Iris pigment epithelial cell (primary cell): ENCODE measurements at regions not wholly inside any gene's neighbourhood (a gene's known extent, or its start where the extent isn't known, plus 50 kb on each side); places are given as distances from the start of the nearest gene placed in this dataset.

Experiments used
- DNase-seq: peaks from one replicate; pipeline ENCODE4 v3.0.0-alpha.2; 2011; ENCODE audit warnings: low read depth

GRCh38 chr2:121969166-121969565 is 213.7 kb downstream of the TSN start:
- no peak for DNase-seq

GRCh38 chr2:121969766-121970639 is 214.6 kb downstream of the TSN start:
- DNase-seq: no peak

- DNase-seq: no peak
Observed at GRCh38 chr2:121972203-121972602, 216.8 kb downstream of the TSN start.

GRCh38 chr2:121974897-121975661 is 219.6 kb downstream of the TSN start:
- peak; percentile 66 for DNase-seq

- DNase-seq: no peak
Observed at GRCh38 chr2:121976926-121977325, 221.5 kb downstream of the TSN start.

DNA sequence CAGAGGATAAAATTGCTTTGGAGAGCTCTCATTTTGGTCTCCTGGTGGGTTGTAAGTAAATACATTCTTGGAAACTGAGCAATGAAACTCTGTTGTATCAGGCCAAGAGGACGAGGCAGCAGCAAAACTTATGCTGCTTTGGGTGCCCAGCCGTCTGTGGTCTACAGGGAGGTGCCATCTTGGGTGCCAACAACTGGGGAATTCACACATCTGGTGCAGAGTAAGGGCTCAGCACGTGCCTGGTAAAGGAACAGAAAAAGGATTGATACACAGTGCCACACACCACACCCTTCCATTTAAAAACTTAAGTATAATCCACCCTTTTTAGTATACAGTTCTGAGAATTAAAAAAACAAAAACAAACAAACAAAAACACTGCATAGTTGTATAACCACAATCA is 221.9 kb downstream of the TSN start:
- no peak for DNase-seq

DNA sequence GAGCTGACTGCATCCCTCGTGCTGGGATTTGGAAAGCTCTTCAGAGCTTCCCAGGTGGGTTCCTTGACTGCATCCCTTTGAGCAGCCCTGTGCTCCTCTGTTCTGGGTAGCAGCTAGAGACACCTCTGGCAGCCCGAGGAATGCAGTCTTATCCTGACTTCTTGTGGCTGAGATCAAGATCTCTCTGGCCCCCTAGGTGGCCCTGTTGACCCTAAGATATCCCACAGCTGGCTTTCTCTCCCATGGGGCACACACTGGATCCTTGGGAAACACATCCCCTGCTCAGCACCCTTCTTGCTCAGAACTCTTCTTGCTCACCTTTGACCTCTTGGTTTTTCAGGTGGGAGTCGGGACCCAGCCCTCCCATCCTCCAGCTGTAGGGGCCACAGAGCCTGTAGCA is 237.2 kb downstream of the TSN start:
- no peak for DNase-seq

DNA sequence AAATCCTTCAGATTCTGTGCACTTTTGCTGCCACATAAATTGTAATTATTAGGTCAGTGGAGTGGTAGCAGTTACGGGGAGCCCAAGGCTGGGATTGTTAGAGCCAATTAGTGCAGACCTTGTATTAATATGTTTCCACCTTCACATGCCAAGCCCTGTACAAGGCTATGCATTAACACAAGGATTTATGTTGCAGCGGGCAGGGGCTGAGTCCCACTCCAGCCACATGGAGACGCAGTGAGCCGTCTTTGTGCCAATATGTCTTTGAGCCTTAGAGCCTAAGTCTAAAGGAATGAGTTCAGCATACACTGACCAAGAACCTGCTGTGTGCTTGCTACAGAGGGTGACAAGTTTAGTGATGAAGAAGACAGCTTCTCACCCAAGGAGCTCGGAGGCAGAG is 238.2 kb downstream of the TSN start:
- no peak for DNase-seq

DNA sequence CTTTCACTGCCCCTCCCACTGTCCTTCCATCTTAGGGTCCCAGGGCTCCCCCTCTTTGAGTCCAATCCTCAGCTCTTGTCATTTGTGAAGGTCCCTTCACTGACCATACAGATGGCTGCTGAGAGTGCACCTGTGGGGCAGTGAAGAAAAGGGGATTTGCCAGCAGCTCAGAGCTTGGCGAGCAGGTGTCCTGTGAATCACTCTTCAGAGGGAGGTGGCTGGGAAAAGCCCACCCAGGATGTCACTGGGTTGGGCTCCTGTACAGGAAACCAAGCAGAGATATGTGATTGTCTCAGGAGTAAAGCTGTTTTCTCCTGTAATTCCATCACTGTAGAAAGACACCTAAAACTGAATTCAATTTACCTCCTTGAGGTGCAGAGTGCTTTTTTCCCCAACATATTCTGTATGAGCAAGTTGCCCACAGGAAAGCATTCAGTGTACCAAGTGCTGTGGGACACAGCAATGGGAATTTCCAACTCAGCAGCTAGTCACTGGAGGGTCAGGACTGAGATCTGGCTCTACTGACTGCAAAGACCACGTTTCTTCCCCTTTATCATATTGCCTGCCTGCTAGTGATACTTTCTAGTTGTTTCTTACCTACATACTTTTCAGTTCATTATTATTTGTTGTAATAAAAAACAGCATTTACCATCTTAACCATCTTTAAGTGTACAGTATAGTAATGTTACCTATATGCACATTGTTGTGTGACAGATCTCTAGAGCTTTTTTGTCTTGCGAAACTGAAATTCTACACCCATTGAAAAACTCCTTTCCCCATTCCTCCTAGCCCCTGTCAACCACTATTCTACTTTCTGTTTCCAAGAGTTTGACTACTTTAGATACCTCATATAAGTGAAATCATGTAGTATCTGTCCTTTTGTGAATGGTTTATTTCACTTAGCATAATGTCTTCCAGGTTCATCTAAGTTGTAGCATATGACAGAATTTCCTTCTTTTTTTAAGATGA is 239.1 kb downstream of the TSN start:
- DNase-seq: no peak

- no peak for DNase-seq
Observed at GRCh38 chr2:121998751-121999150, 243.3 kb downstream of the TSN start.

DNA sequence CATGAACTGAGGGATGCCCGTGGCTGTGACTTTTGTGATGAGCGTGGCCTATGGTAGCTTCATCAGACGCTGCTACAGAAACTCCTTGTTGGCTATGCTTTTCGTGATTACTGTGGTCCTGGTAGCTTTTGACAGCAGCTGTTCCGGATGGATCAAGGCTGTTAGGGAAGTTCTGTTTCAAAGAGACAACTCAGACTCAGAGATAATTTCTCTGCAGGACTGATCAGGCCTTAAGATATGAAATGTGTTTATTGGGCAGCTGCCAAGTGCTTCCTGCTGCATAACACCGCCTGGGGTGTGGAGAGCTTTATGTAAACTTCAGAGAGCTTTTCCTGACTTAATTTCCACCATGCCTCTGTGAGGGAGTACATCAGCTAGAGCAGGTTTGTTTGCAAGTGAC is 243.8 kb downstream of the TSN start:
- peak; percentile 44 for DNase-seq

DNA sequence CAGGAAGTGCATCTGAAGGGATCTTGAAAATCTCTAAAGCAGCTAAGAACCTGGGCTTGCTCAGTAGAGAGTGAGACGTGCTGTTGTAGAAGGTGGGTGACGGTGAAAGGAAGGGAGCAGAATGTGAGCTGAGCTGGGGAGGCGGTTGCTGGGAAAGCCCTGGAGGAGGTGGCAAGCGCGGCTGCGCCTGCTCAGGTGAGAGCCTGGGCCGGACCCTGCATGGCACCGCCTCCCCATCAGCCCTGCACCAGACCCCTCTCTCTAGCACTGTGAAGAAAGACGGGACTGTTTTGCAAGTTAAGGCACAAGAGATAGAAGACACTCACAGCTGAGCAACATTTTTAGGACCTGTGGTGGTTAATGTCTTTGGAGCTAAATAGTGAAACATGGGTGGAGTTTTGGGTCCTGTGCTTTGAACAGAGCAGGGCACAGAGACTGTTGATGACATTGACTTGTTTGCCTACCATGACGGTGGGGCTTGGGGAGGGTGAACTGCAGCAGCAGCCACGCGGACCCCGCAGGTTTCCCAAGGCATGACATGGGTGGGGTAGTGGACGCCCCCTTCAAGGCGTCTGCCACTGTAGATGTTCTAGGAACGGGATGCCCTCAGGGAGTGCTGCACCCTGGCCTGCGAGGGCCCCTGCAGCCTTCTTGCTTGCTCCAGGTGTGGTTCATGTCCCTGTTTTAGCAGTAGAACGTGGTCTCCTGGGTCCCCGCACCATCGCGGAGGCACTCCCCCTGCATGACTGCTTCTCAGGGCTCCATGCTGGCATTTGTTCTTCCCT is 245.3 kb downstream of the TSN start:
- no peak for DNase-seq

DNA sequence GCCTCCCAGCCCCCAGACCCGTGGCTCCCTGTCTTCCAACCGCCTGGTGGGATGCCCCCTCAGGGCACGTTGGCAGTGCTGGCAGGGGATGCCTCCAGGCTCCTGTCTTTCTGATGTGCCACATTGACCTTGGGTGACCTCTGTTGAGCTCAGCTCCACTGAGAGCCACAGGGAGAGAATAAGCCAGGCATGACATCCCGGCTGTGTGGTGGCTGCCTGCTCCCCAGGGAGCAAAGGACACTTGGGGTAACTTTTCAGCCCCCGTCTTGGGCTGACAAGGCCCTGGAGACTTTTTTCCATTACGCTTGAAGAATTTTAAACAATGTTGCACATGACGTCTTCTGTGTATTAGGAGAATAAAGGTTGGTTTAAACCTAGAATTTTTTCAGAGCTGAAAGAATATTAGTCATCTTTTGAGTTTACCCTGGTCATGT is 246.0 kb downstream of the TSN start:
- DNase-seq: peak; percentile 5

- DNase-seq: no peak
Observed at GRCh38 chr2:122003196-122003940, 247.9 kb downstream of the TSN start.

- no peak for DNase-seq
Observed at GRCh38 chr2:122007126-122007525, 251.7 kb downstream of the TSN start.

- DNase-seq: no peak
Observed at GRCh38 chr2:122007577-122007976, 252.1 kb downstream of the TSN start.

- DNase-seq: no peak
Observed at GRCh38 chr2:122009561-122009960, 254.1 kb downstream of the TSN start.

DNA sequence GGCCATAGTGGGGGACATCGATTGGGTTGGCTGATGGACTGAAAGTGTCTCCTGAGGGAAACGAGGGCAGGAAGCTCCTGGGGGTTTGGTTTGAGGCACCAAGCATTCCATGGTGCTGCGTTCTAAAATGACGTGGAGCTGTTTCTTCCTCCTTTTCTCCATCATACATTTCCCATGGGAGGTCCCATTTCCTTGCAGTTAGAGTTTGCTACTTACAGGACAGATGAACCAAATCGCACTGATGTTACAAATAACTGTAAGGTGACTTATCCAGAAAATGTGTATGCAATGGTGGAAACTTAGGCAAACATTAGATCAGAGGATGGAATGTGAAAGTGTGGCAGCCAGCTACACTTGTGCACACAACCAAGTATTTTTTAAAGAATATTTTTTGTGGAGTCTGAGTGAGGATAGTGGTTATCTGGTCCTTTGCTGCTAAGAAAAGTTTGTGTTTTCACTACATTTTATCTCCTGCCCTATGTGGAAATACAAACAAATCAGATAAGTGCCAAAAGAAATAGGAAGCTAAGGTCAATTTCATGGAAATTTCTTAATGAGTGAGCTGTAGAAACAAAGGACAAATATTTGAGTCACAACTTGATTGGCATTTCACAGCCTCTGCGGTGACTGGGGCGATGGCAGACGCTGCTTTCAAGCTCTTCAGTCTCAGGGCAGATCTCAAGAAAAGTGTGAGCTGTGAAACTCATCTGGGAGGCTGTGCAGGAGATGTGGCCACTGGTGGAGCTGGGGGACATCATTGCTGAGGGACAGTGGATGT is 256.2 kb downstream of the TSN start:
- no peak for DNase-seq

DNA sequence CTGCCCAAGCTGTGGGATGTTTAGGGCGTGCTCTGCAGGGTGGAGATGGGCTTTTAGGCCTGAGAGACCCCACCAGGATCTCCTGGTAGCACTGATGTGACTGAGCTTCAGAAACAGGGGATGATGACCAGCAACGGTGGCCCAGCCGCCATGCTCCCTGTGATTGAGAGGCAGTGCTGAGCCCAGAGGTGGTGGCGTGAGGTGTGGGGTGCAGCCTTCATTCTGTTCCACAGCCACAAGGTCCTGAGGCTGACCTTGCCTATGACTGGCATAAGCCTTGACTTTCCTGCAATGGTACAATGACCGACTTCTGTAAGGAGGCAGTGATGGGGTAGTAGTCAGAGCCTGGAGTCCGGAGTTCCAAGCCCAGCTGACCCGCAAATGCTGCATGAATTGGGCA is 263.3 kb downstream of the TSN start:
- DNase-seq: no peak

GRCh38 chr2:122019724-122020123 is 264.3 kb downstream of the TSN start:
- no peak for DNase-seq
